ENCODE measurements at regions not wholly inside any gene's neighbourhood (a gene's known extent, or its start where the extent isn't known, plus 50 kb on each side); places are given as distances from the start of the nearest gene placed in this dataset.
"Not testable (repeated sequence)": the region's sequence is repeated elsewhere in the genome, so short reads cannot be mapped to it uniquely, and the experiment has no call there.

- H3K27ac ChIP-seq (ENCODE audit: low read length), result no peak overlapping the region
- TF ChIP-seq EZH2phosphoT487 (IDR thresholded peaks at IDR 0.05; ENCODE audit: low read depth), result no peak
- no peak for TF ChIP-seq CTCF (IDR thresholded peaks at IDR 0.05; ENCODE audit: low read depth, low read length)
- H3K9ac ChIP-seq (ENCODE audit: low read length), result no peak overlapping the region
- H3K4me3 ChIP-seq (ENCODE audit: low read length), result no peak overlapping the region
- no peaks in the 10 kb centered on the region for H3K36me3 ChIP-seq (replicated peaks; ENCODE audit: low read depth, low read length)
- no peak overlapping the region for H2AFZ ChIP-seq (ENCODE audit: low read depth, low read length)
- H3K4me1 ChIP-seq (ENCODE audit: low read length), result peaks cover 31% of the 10 kb centered on the region
- no peaks in the 10 kb centered on the region for H3K27me3 ChIP-seq (ENCODE audit: low read depth, low read length)
- no peaks in the 10 kb centered on the region for H3K9me3 ChIP-seq (ENCODE audit: insufficient read depth, low read length)
- no peaks in the 10 kb centered on the region for H3K79me2 ChIP-seq (ENCODE audit: low read length)
- no peak overlapping the region for H3K4me2 ChIP-seq (ENCODE audit: low read length)
- no peaks in the 10 kb centered on the region for H4K20me1 ChIP-seq (ENCODE audit: insufficient read depth, low read length)
These were observed 1464.8 kb downstream of the RAPGEF2 start for GRCh38 chr4:160567634-160568033.

GRCh38 chr4:160570271-160570670 is 1467.4 kb downstream of the RAPGEF2 start:
- H3K4me2 ChIP-seq (ENCODE audit: low read length), result no peak overlapping the region
- no peaks in the 10 kb centered on the region for H3K9me3 ChIP-seq (ENCODE audit: insufficient read depth, low read length)

GRCh38 chr4:160574272-160574671 is 1471.4 kb downstream of the RAPGEF2 start:
- H3K36me3 ChIP-seq (replicated peaks; ENCODE audit: low read depth, low read length); H3K79me2 ChIP-seq (ENCODE audit: low read length); H3K9ac ChIP-seq (ENCODE audit: low read length); H3K4me3 ChIP-seq (ENCODE audit: low read length); H2AFZ ChIP-seq (ENCODE audit: low read depth, low read length); H4K20me1 ChIP-seq (ENCODE audit: insufficient read depth, low read length); H3K27me3 ChIP-seq (ENCODE audit: low read depth, low read length); H3K27ac ChIP-seq (ENCODE audit: low read length); H3K9me3 ChIP-seq (ENCODE audit: insufficient read depth, low read length); H3K4me2 ChIP-seq (ENCODE audit: low read length); H3K4me1 ChIP-seq (ENCODE audit: low read length): not testable (repeated sequence)

More at GRCh38 chr4:160570271-160570670, 1467.4 kb downstream of the RAPGEF2 start:
- Histone ChIP-seq H3K4me3 (ENCODE audit: low read length) (no peak overlapping the region), H4K20me1 (ENCODE audit: insufficient read depth, low read length) (no peaks in the 10 kb centered on the region), H3K27me3 (ENCODE audit: low read depth, low read length) (no peaks in the 10 kb centered on the region), H2AFZ (ENCODE audit: low read depth, low read length) (no peak overlapping the region), H3K27ac (ENCODE audit: low read length) (no peak overlapping the region), H3K79me2 (ENCODE audit: low read length) (no peaks in the 10 kb centered on the region), H3K4me1 (ENCODE audit: low read length) (peaks cover 5% of the 10 kb centered on the region), H3K36me3 (replicated peaks; ENCODE audit: low read depth, low read length) (no peaks in the 10 kb centered on the region), H3K9ac (ENCODE audit: low read length) (no peak overlapping the region)
- no peak for TF ChIP-seq EZH2phosphoT487 (IDR thresholded peaks at IDR 0.05; ENCODE audit: low read depth)

- Histone ChIP-seq H3K4me2 (ENCODE audit: low read length) (no peak overlapping the region), H3K9me3 (ENCODE audit: insufficient read depth, low read length) (no peaks in the 10 kb centered on the region), H4K20me1 (ENCODE audit: insufficient read depth, low read length) (no peaks in the 10 kb centered on the region), H3K4me3 (ENCODE audit: low read length) (no peak overlapping the region), H3K79me2 (ENCODE audit: low read length) (no peaks in the 10 kb centered on the region), H3K36me3 (replicated peaks; ENCODE audit: low read depth, low read length) (no peaks in the 10 kb centered on the region), H3K27ac (ENCODE audit: low read length) (no peak overlapping the region), H3K27me3 (ENCODE audit: low read depth, low read length) (no peaks in the 10 kb centered on the region), H2AFZ (ENCODE audit: low read depth, low read length) (no peak overlapping the region), H3K4me1 (ENCODE audit: low read length) (no peaks in the 10 kb centered on the region), H3K9ac (ENCODE audit: low read length) (no peak overlapping the region)
- no peak for TF ChIP-seq CTCF (IDR thresholded peaks at IDR 0.05; ENCODE audit: low read depth, low read length)
- no peak for TF ChIP-seq EZH2phosphoT487 (IDR thresholded peaks at IDR 0.05; ENCODE audit: low read depth)
These were observed 1477.7 kb downstream of the RAPGEF2 start for GRCh38 chr4:160580581-160580980.

- H3K4me1 ChIP-seq (ENCODE audit: low read length), result peaks cover 12% of the 10 kb centered on the region
- no peak overlapping the region for H3K27ac ChIP-seq (ENCODE audit: low read length)
- H3K4me2 ChIP-seq (ENCODE audit: low read length), result no peak overlapping the region
- H3K79me2 ChIP-seq (ENCODE audit: low read length), result no peaks in the 10 kb centered on the region
- H3K4me3 ChIP-seq (ENCODE audit: low read length), result no peak overlapping the region
- no peaks in the 10 kb centered on the region for H3K9me3 ChIP-seq (ENCODE audit: insufficient read depth, low read length)
- H3K9ac ChIP-seq (ENCODE audit: low read length), result no peak overlapping the region
- peaks cover 3% of the 10 kb centered on the region for H3K36me3 ChIP-seq (replicated peaks; ENCODE audit: low read depth, low read length)
- H3K27me3 ChIP-seq (ENCODE audit: low read depth, low read length), result no peaks in the 10 kb centered on the region
- no peaks in the 10 kb centered on the region for H4K20me1 ChIP-seq (ENCODE audit: insufficient read depth, low read length)
- TF ChIP-seq EZH2phosphoT487 (IDR thresholded peaks at IDR 0.05; ENCODE audit: low read depth) (no peak), CTCF (IDR thresholded peaks at IDR 0.05; ENCODE audit: low read depth, low read length) (no peak)
- H2AFZ ChIP-seq (ENCODE audit: low read depth, low read length), result no peak overlapping the region
These were observed 1489.4 kb downstream of the RAPGEF2 start for GRCh38 chr4:160592258-160592657.

Measured in OCI-LY3 (cell line).